K562 (cell line): ENCODE measurements at regions not wholly inside any gene's neighbourhood (a gene's known extent, or its start where the extent isn't known, plus 50 kb on each side); places are given as distances from the start of the nearest gene placed in this dataset.

ENCODE experiments used
- DACH1 ChIP-seq: fragments of 450-650 bp; IDR thresholded peaks from 2 replicates; pipeline ENCODE4 v1.6.1; 2018; ENCODE audit not compliant: partially characterized antibody
- ELK3 ChIP-seq: fragments of 450-650 bp; formaldehyde crosslinking; IDR thresholded peaks from 2 replicates; pipeline ENCODE4 v1.4.0; 2020; ENCODE audit warnings: mild to moderate bottlenecking
- IFI16 ChIP-seq: fragments of 250-450 bp; sonication (Bioruptor Pico); IDR thresholded peaks from 2 replicates; pipeline ENCODE4 v2.1.2; 2022; ENCODE audit warnings: mild to moderate bottlenecking, inconsistent platforms
- ILK ChIP-seq: fragments of 450-650 bp; IDR thresholded peaks from 2 replicates; pipeline ENCODE4 v1.6.1; 2016; ENCODE audit warnings: missing genetic modification characterization, low read depth, mild to moderate bottlenecking, missing compliant biosample characterization, moderate library complexity, borderline replicate concordance
- IRF9 ChIP-seq: fragments of 450-650 bp; IDR thresholded peaks from 2 replicates; pipeline ENCODE4 v1.6.1; 2016; ENCODE audit warnings: missing biosample characterization, missing genetic modification characterization
- KAT2B ChIP-seq: IDR thresholded peaks from one replicate; pipeline ENCODE4 v1.6.1; 2012; ENCODE audit warnings: low read depth, mild to moderate bottlenecking, control low read depth, inconsistent platforms, low read length, moderate library complexity
- KAT7 ChIP-seq: sonication (generic); formaldehyde crosslinking; IDR thresholded peaks from 2 replicates; pipeline ENCODE4 v1.8.0; 2022; ENCODE audit warnings: missing genetic modification reagents, mild to moderate bottlenecking, borderline replicate concordance
- KDM2B ChIP-seq: fragments of 250-450 bp; sonication (Bioruptor Pico); IDR thresholded peaks from 2 replicates; pipeline ENCODE4 v1.8.0; 2021; ENCODE audit warnings: mild to moderate bottlenecking, moderate library complexity
- MAFG ChIP-seq: fragments of 450-650 bp; conservative IDR thresholded peaks from 2 replicates; pipeline ENCODE4 v1.6.1; 2016; ENCODE audit warnings: missing genetic modification characterization, missing compliant biosample characterization
- MCM3 ChIP-seq: fragments of 450-650 bp; IDR thresholded peaks from 2 replicates; pipeline ENCODE4 v1.6.1; 2016
- PHF20 ChIP-seq: fragments of 450-650 bp; IDR thresholded peaks from 2 replicates; pipeline ENCODE4 v1.6.1; 2018; ENCODE audit not compliant: partially characterized antibody
- RFX5 ChIP-seq: IDR thresholded peaks from 2 replicates; pipeline ENCODE4 v1.6.1; 2011; ENCODE audit warnings: low read depth, mild to moderate bottlenecking, improper control_type of control experiment, low read length
- SETDB1 ChIP-seq: IDR thresholded peaks from one replicate; pipeline ENCODE4 v1.6.1; 2012; ENCODE audit warnings: low read length, control low read depth, inconsistent platforms
- SFPQ ChIP-seq: fragments of 200-400 bp; formaldehyde crosslinking; IDR thresholded peaks from 2 replicates; pipeline ENCODE4 v1.6.1; 2017; ENCODE audit warnings: mild to moderate bottlenecking, low read depth, low read length, moderate library complexity
- SMAD1 ChIP-seq: fragments of 150-350 bp; IDR thresholded peaks from 2 replicates; pipeline ENCODE4 v1.6.1; 2014; ENCODE audit warnings: low read length, low read depth; ENCODE audit not compliant: partially characterized antibody
- SMARCB1 ChIP-seq: IDR thresholded peaks from 2 replicates; pipeline ENCODE4 v1.6.1; 2011; ENCODE audit warnings: improper control_type of control experiment, low read depth; ENCODE audit not compliant: insufficient read length
- SP1 ChIP-seq: sonication (generic); formaldehyde crosslinking; IDR thresholded peaks from 2 replicates; pipeline ENCODE4 v1.8.1; 2022; ENCODE audit warnings: mild to moderate bottlenecking, missing genetic modification reagents
- TSC22D4 ChIP-seq: fragments of 450-650 bp; IDR thresholded peaks from 2 replicates; pipeline ENCODE4 v1.6.1; 2016; ENCODE audit warnings: missing genetic modification characterization, missing biosample characterization, control low read depth
- ZBTB34 ChIP-seq: fragments of 250-450 bp; sonication (Bioruptor Pico); IDR thresholded peaks from 2 replicates; pipeline ENCODE4 v1.8.0; 2021; ENCODE audit warnings: mild to moderate bottlenecking, moderate library complexity
- ZNF133 ChIP-seq: fragments of 250-450 bp; sonication (Bioruptor Pico); IDR thresholded peaks from 2 replicates; pipeline ENCODE4 v1.4.0; 2020; ENCODE audit warnings: mild to moderate bottlenecking
- ZNF316 ChIP-seq: fragments of 450-650 bp; IDR thresholded peaks from 2 replicates; pipeline ENCODE4 v1.6.1; 2016
- ZNF57 ChIP-seq: fragments of 450-650 bp; formaldehyde crosslinking; IDR thresholded peaks from 2 replicates; pipeline ENCODE4 v1.4.0; 2020; ENCODE audit warnings: mild to moderate bottlenecking, moderate library complexity
- TF ChIP-seq, protein P1 (sequence below): fragments of 450-650 bp; IDR thresholded peaks from 2 replicates; pipeline ENCODE4 v1.6.1; 2016; ENCODE audit warnings: borderline replicate concordance

DNA sequence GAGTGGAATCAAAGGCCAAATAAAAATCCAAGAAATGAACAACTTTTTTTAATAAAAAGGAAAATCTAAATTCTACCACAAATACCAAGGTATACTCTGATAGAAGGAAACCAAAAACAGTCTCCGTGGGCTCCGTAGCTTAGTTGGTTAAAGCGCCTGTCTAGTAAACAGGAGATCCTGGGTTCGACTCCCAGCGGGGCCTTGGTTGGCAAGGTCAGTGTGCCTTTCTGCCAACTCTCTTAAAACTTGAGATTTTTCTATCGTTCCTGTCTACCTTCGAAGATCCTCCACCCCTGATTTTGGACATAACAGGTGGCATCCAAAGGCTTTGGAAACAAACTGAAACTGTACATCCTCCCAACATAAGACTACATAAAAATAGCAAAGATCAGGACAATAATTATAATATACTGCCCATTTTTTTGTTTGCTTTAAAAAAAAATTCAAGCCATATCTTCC is 197.9 kb downstream of the TRIM27 start (continued):
- no peak for TF ChIP-seq KDM2B (CRISPR knock-in tag)
- no peak for TF ChIP-seq SFPQ
- TF ChIP-seq PHF20, result no peak
- no peak for TF ChIP-seq ZNF57 (CRISPR knock-in tag)
- TF ChIP-seq ELK3 (CRISPR knock-in tag), result no peak
- no peak for TF ChIP-seq DACH1
- TF ChIP-seq IRF9, result no peak
- TF ChIP-seq MAFG (tag), result no peak
- no peak for TF ChIP-seq TSC22D4 (tag)
- no peak for TF ChIP-seq SMAD1
- no peak for TF ChIP-seq SETDB1
- TF ChIP-seq, protein P1, sequence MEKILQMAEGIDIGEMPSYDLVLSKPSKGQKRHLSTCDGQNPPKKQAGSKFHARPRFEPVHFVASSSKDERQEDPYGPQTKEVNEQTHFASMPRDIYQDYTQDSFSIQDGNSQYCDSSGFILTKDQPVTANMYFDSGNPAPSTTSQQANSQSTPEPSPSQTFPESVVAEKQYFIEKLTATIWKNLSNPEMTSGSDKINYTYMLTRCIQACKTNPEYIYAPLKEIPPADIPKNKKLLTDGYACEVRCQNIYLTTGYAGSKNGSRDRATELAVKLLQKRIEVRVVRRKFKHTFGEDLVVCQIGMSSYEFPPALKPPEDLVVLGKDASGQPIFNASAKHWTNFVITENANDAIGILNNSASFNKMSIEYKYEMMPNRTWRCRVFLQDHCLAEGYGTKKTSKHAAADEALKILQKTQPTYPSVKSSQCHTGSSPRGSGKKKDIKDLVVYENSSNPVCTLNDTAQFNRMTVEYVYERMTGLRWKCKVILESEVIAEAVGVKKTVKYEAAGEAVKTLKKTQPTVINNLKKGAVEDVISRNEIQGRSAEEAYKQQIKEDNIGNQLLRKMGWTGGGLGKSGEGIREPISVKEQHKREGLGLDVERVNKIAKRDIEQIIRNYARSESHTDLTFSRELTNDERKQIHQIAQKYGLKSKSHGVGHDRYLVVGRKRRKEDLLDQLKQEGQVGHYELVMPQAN, result no peak; the same call in 1 of the 2 replicates
- no peak for TF ChIP-seq ZNF316
- no peak for TF ChIP-seq ZNF133
- TF ChIP-seq ZBTB34 (CRISPR knock-in tag), result no peak
- TF ChIP-seq ILK (tag), result no peak
- no peak for TF ChIP-seq SP1 (CRISPR knock-in tag)
- TF ChIP-seq KAT7 (CRISPR knock-in tag), result no peak
- peak; percentile 79; the same call in 1 of the 2 replicates for TF ChIP-seq RFX5
- TF ChIP-seq IFI16 (CRISPR knock-in tag), result no peak
- TF ChIP-seq SMARCB1, result no peak
- TF ChIP-seq KAT2B, result no peak
- TF ChIP-seq MCM3, result no peak
